Uterus (tissue), 2 donors: ENCODE measurements at regions not wholly inside any gene's neighbourhood (a gene's known extent, or its start where the extent isn't known, plus 50 kb on each side); places are given as distances from the start of the nearest gene placed in this dataset.

Experiments used
- POLR2A ChIP-seq, 2 donors: fragments of 450-650 bp; IDR thresholded peaks; one replicate each; pipeline ENCODE4 v1.6.1; 2016; ENCODE audit warnings: antibody characterized with exemption in 2 of 2, mild to moderate bottlenecking in 1 of 2, moderate library complexity in 1 of 2
- TF ChIP-seq, protein P1 (sequence below), 4 experiments: fragments of 200-600 bp in 2 of 4; fragments of 450-650 bp in 2 of 4; sonication (generic) in 2 of 4; IDR thresholded peaks; one replicate each; pipeline ENCODE4 v1.5.1; 2016 to 2019; ENCODE audit warnings: antibody characterized with exemption in 4 of 4, mild to moderate bottlenecking in 2 of 4, moderate library complexity in 1 of 4

- TF ChIP-seq, protein P1, sequence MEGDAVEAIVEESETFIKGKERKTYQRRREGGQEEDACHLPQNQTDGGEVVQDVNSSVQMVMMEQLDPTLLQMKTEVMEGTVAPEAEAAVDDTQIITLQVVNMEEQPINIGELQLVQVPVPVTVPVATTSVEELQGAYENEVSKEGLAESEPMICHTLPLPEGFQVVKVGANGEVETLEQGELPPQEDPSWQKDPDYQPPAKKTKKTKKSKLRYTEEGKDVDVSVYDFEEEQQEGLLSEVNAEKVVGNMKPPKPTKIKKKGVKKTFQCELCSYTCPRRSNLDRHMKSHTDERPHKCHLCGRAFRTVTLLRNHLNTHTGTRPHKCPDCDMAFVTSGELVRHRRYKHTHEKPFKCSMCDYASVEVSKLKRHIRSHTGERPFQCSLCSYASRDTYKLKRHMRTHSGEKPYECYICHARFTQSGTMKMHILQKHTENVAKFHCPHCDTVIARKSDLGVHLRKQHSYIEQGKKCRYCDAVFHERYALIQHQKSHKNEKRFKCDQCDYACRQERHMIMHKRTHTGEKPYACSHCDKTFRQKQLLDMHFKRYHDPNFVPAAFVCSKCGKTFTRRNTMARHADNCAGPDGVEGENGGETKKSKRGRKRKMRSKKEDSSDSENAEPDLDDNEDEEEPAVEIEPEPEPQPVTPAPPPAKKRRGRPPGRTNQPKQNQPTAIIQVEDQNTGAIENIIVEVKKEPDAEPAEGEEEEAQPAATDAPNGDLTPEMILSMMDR (IDR thresholded peaks at IDR 0.05): no peak
- no peak for TF ChIP-seq POLR2A (IDR thresholded peaks at IDR 0.05)
Measured at GRCh38 chr10:8568401-8568800, 513.9 kb downstream of the GATA3 start.
